IMR-90 (cell line): ENCODE measurements at regions not wholly inside any gene's neighbourhood (a gene's known extent, or its start where the extent isn't known, plus 50 kb on each side); places are given as distances from the start of the nearest gene placed in this dataset.

Experiments used
- ATAC-seq: fragments of 200-7000 bp; cut with Tn5 transposase; 2 replicates; pipeline ENCODE4 v1.9.1; 2020; ENCODE audit warnings: low read depth, mild to moderate bottlenecking, moderate library complexity
- BruUV-seq: library from RNA; stranded (reverse); fragments of 400-500 nt; replicated peaks from 2 replicates; lab custom pipeline; 2021; lab: Mats Ljungman, UMichigan
- CTCF ChIA-PET: fragments of 300-600 bp; formaldehyde crosslinking; extraction: SDS; loops from one replicate; lab custom pipeline; 2021; ENCODE audit warnings: antibody characterized with exemption; lab: Yijun Ruan, JAX
- POLR2A ChIA-PET: fragments of 300-600 bp; sonication (Branson Sonifier 250); formaldehyde crosslinking; loops from one replicate; lab custom pipeline; 2022; ENCODE audit warnings: antibody characterized with exemption; ENCODE audit not compliant: unreplicated experiment; lab: Charles Lee
- DNase-seq: peaks from one replicate; pipeline ENCODE4 v3.0.0; 2013
- H2AFZ ChIP-seq: replicated peaks from 2 replicates; pipeline ENCODE3; 2013; ENCODE audit warnings: low read length, mild to moderate bottlenecking; ENCODE audit not compliant: poor library complexity
- H2AK5ac ChIP-seq: 2 replicates; pipeline ENCODE4 v1.6.1; 2013; ENCODE audit warnings: low read depth, low read length, inconsistent platforms
- H2AK9ac ChIP-seq: replicated peaks from 2 replicates; pipeline ENCODE3; 2013; ENCODE audit warnings: mild to moderate bottlenecking, low read depth, low read length, moderate library complexity; ENCODE audit not compliant: poor library complexity
- H2BK120ac ChIP-seq: 2 replicates; pipeline ENCODE4 v1.6.1; 2013; ENCODE audit warnings: low read depth, low read length, inconsistent platforms
- H2BK15ac ChIP-seq: 3 replicates; pipeline ENCODE4 v1.6.1; 2013; ENCODE audit warnings: low read depth, low read length, inconsistent platforms
- H2BK20ac ChIP-seq: 2 replicates; pipeline ENCODE4 v1.6.1; 2013; ENCODE audit warnings: low read depth, mild to moderate bottlenecking, inconsistent platforms, low read length, moderate library complexity
- H2BK5ac ChIP-seq: 2 replicates; pipeline ENCODE4 v1.6.1; 2013; ENCODE audit warnings: mild to moderate bottlenecking, low read depth, low read length, inconsistent platforms; ENCODE audit not compliant: poor library complexity, severe bottlenecking
- H3K14ac ChIP-seq: replicated peaks from 2 replicates; pipeline ENCODE4 v1.6.1; 2013; ENCODE audit warnings: low read depth, low read length, inconsistent platforms
- H3K18ac ChIP-seq: 2 replicates; pipeline ENCODE4 v1.6.1; 2013; ENCODE audit warnings: low read depth, low read length, control low read depth
- H3K23ac ChIP-seq: 2 replicates; pipeline ENCODE4 v1.6.1; 2013; ENCODE audit warnings: low read depth, low read length, inconsistent platforms
- H3K27ac ChIP-seq: 2 replicates; pipeline ENCODE4 v1.5.1; 2013; ENCODE audit warnings: mild to moderate bottlenecking, control low read depth, low read length; ENCODE audit not compliant: insufficient read depth
- H3K27me3 ChIP-seq: 2 replicates; pipeline ENCODE4 v1.6.1; 2013; ENCODE audit warnings: low read length; ENCODE audit not compliant: control insufficient read depth, insufficient read depth
- H3K36me3 ChIP-seq: 2 replicates; pipeline ENCODE4 v1.6.1; 2013; ENCODE audit warnings: low read length, mixed read lengths; ENCODE audit not compliant: control insufficient read depth, insufficient read depth
- H3K4ac ChIP-seq: 2 replicates; pipeline ENCODE4 v1.6.1; 2013; ENCODE audit warnings: low read depth, low read length, inconsistent platforms
- H3K4me1 ChIP-seq: 2 replicates; pipeline ENCODE4 v1.6.1; 2013; ENCODE audit warnings: low read length, mixed read lengths; ENCODE audit not compliant: control insufficient read depth, insufficient read depth
- H3K4me2 ChIP-seq: 2 replicates; pipeline ENCODE4 v1.6.1; 2013; ENCODE audit warnings: low read depth, mild to moderate bottlenecking, control low read depth, low read length, moderate library complexity
- H3K4me3 ChIP-seq: 2 replicates; pipeline ENCODE4 v1.5.1; 2013; ENCODE audit warnings: low read depth, mild to moderate bottlenecking, control low read depth, low read length, moderate library complexity; ENCODE audit not compliant: insufficient read depth
- H3K56ac ChIP-seq: 2 replicates; pipeline ENCODE4 v1.6.1; 2013; ENCODE audit warnings: low read length, inconsistent platforms; ENCODE audit not compliant: insufficient read depth; ENCODE audit errors: extremely low read depth
- H3K79me1 ChIP-seq, 2 experiments: 2 replicates each; pipeline ENCODE4 v1.6.1; 2013; ENCODE audit warnings: low read length in 2 of 2, inconsistent platforms in 1 of 2, low read depth in 1 of 2
- H3K9ac ChIP-seq: 2 replicates; pipeline ENCODE4 v1.6.1; 2013; ENCODE audit warnings: low read depth, low read length, control low read depth
- H3K9me1 ChIP-seq: 2 replicates; pipeline ENCODE4 v1.6.1; 2013; ENCODE audit warnings: low read length, inconsistent platforms; ENCODE audit not compliant: insufficient read depth
- H3K9me3 ChIP-seq: 2 replicates; pipeline ENCODE4 v1.6.1; 2013; ENCODE audit warnings: low read length; ENCODE audit not compliant: control insufficient read depth, insufficient read depth
- H4K20me1 ChIP-seq: 2 replicates; pipeline ENCODE4 v1.6.1; 2013; ENCODE audit warnings: low read length, inconsistent platforms; ENCODE audit not compliant: insufficient read depth
- H4K5ac ChIP-seq: 2 replicates; pipeline ENCODE4 v1.6.1; 2013; ENCODE audit warnings: mild to moderate bottlenecking, low read depth, low read length, control low read depth
- H4K8ac ChIP-seq, 2 experiments: 2 replicates each; pipeline ENCODE4 v1.6.1; 2013; ENCODE audit warnings: low read depth in 2 of 2, low read length in 2 of 2, control low read depth in 1 of 2, inconsistent platforms in 1 of 2
- H4K91ac ChIP-seq: 2 replicates; pipeline ENCODE4 v1.6.1; 2013; ENCODE audit warnings: low read depth, low read length, inconsistent platforms; ENCODE audit not compliant: insufficient read depth
- BHLHE40 ChIP-seq: fragments of 150-350 bp; IDR thresholded peaks from 2 replicates; pipeline ENCODE4 v1.6.1; 2016; ENCODE audit warnings: mild to moderate bottlenecking, low read depth, low read length
- CEBPB ChIP-seq: IDR thresholded peaks from 2 replicates; pipeline ENCODE4 v1.6.1; 2012; ENCODE audit warnings: low read depth, low read length, improper control_type of control experiment
- CHD1 ChIP-seq: IDR thresholded peaks from 2 replicates; pipeline ENCODE4 v1.6.1; 2012; ENCODE audit warnings: low read depth, low read length, improper control_type of control experiment
- CTCF ChIP-seq: conservative IDR thresholded peaks from 2 replicates; pipeline ENCODE4 v1.5.1; 2012; ENCODE audit warnings: mild to moderate bottlenecking, low read depth, low read length, improper control_type of control experiment
- ELK1 ChIP-seq: fragments of 150-350 bp; IDR thresholded peaks from 2 replicates; pipeline ENCODE4 v1.6.1; 2016; ENCODE audit warnings: low read depth, mild to moderate bottlenecking, low read length, moderate library complexity, borderline replicate concordance
- MAFK ChIP-seq: IDR thresholded peaks from 2 replicates; pipeline ENCODE4 v1.6.1; 2012; ENCODE audit warnings: low read depth, low read length, improper control_type of control experiment
- MXI1 ChIP-seq: IDR thresholded peaks from 2 replicates; pipeline ENCODE4 v1.6.1; 2012; ENCODE audit warnings: low read depth, mild to moderate bottlenecking, low read length, moderate library complexity, borderline replicate concordance
- NFE2L2 ChIP-seq: fragments of 150-350 bp; IDR thresholded peaks from 2 replicates; pipeline ENCODE4 v1.6.1; 2016; ENCODE audit warnings: low read depth, mild to moderate bottlenecking, low read length
- POLR2A ChIP-seq: IDR thresholded peaks from 2 replicates; pipeline ENCODE4 v1.6.1; 2012; ENCODE audit warnings: mild to moderate bottlenecking, low read depth, low read length
- RAD21 ChIP-seq: IDR thresholded peaks from 2 replicates; pipeline ENCODE4 v1.6.1; 2012; ENCODE audit warnings: low read length, improper control_type of control experiment
- RCOR1 ChIP-seq: IDR thresholded peaks from 2 replicates; pipeline ENCODE4 v1.6.1; 2012; ENCODE audit warnings: mild to moderate bottlenecking, low read length, improper control_type of control experiment; ENCODE audit not compliant: insufficient replicate concordance
- RFX5 ChIP-seq: IDR thresholded peaks from 2 replicates; pipeline ENCODE4 v1.8.0; 2012; ENCODE audit warnings: low read depth, mild to moderate bottlenecking, low read length, moderate library complexity
- WGBS, 2 experiments: methylation state at CpG; one replicate each; pipeline versions ENCODE4 v1.1.5 to v1.1.7; 2013; ENCODE audit warnings: missing lambda C conversion rate in 2 of 2; ENCODE audit not compliant: insufficient read length in 1 of 2; ENCODE audit errors: extremely low coverage in 2 of 2; 5-methylcytosine and 5-hydroxymethylcytosine counted together
- dilution Hi-C: fragments of 300-500 bp; cut with HindIII; formaldehyde crosslinking; loops from one replicate; pipeline ENCODE4 v1.14.3; 2018; ENCODE audit warnings: low sequenced_read_pairs; ENCODE audit not compliant: unreplicated experiment
- in situ Hi-C: fragments of 300-500 bp; cut with MboI; formaldehyde crosslinking; loops from 3 replicates; pipeline ENCODE4 v1.14.3; 2019; ENCODE audit warnings: low sequenced_read_pairs, inconsistent platforms, mixed read lengths
- intact Hi-C: fragments of 100-400 bp; cut with micrococcal nuclease; formaldehyde crosslinking; loops from 2 replicates; pipeline ENCODE4 v1.10.0; 2022
- TF ChIP-seq, protein P1 (sequence below): fragments of 150-350 bp; IDR thresholded peaks from 2 replicates; pipeline ENCODE4 v1.6.1; 2017; ENCODE audit warnings: mild to moderate bottlenecking, antibody characterized with exemption, low read length, low read depth

DNA sequence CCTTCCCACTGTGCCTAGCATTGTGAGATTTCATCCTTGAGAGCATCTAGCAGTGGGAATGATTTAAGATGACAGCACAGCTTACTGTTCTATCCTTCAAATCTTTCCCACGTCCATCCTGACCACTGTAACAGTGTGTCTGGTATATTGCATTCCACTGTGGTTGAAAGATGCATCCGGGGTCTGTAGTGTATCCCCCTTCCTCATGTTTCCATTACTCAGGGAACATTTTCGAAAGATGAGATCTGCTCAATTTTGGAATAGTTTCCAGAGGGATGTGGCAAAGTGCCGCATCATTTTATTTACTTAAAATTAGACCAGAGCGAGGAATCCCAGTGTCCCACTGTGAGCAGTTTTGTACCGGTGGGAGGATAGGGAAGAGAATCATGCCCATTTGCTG is 407.1 kb upstream of the PAPPA start:
- no peak for DNase-seq
- no peak overlapping the region for H2AFZ ChIP-seq
- H3K23ac ChIP-seq, result no peak overlapping the region
- no peak overlapping the region for H3K56ac ChIP-seq
- H2AK9ac ChIP-seq, result no peak overlapping the region
- no peaks in the 10 kb centered on the region for H3K36me3 ChIP-seq
- no peaks in the 10 kb centered on the region; the same call in 1 of the 2 replicates for H3K27me3 ChIP-seq
- H3K14ac ChIP-seq, result no peak overlapping the region
- no peak overlapping the region for H2BK120ac ChIP-seq
- H3K4me3 ChIP-seq, result no peak overlapping the region
- H3K4ac ChIP-seq, result no peak overlapping the region
- dilution Hi-C loops (no loop called here), in situ Hi-C loops (no loop called here), intact Hi-C loops (no loop called here)
- no peak overlapping the region for H2AK5ac ChIP-seq
- no peak overlapping the region for H2BK20ac ChIP-seq
- ChIA-PET CTCF (no interaction called here), POLR2A (no interaction called here)
- H4K91ac ChIP-seq, result no peak overlapping the region
- H3K9ac ChIP-seq, result no peak overlapping the region
- no peak overlapping the region for H4K5ac ChIP-seq
- no peaks in the 10 kb centered on the region for H3K9me3 ChIP-seq
- no peak overlapping the region for H3K27ac ChIP-seq
- H3K18ac ChIP-seq, result no peak overlapping the region
- H3K9me1 ChIP-seq, result no peaks in the 10 kb centered on the region
- H3K4me2 ChIP-seq, result no peak overlapping the region
- no peak for TF ChIP-seq RFX5
- no peak for TF ChIP-seq CTCF
- TF ChIP-seq BHLHE40, result no peak
- TF ChIP-seq RCOR1, result no peak
- no peak for TF ChIP-seq CEBPB
- no peak for TF ChIP-seq CHD1
- TF ChIP-seq MAFK, result no peak
- TF ChIP-seq MXI1, result no peak
- TF ChIP-seq POLR2A, result no peak
- no peak for TF ChIP-seq RAD21
- TF ChIP-seq ELK1, result no peak
- TF ChIP-seq, protein P1, sequence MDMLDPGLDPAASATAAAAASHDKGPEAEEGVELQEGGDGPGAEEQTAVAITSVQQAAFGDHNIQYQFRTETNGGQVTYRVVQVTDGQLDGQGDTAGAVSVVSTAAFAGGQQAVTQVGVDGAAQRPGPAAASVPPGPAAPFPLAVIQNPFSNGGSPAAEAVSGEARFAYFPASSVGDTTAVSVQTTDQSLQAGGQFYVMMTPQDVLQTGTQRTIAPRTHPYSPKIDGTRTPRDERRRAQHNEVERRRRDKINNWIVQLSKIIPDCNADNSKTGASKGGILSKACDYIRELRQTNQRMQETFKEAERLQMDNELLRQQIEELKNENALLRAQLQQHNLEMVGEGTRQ, result no peak
- no peak for TF ChIP-seq NFE2L2
- no peak overlapping the region for H2BK15ac ChIP-seq
- no CpG with 5 or more reads among the region's 6 CpGs for WGBS, 2 experiments
- H4K8ac ChIP-seq, result no peak overlapping the region
- ATAC-seq, result no peak
- H3K4me1 ChIP-seq, result peaks cover 3% of the 10 kb centered on the region; the same call in 1 of the 2 replicates
- no peak overlapping the region for H2BK5ac ChIP-seq
- H4K20me1 ChIP-seq, result no peaks in the 10 kb centered on the region
- no TSS peak for BruUV-seq
- no peaks in the 10 kb centered on the region for H3K79me1 ChIP-seq
